Neural progenitor cell (in vitro differentiated cells): ENCODE measurements at regions not wholly inside any gene's neighbourhood (a gene's known extent, or its start where the extent isn't known, plus 50 kb on each side); places are given as distances from the start of the nearest gene placed in this dataset.

Experiments
- CTCF ChIP-seq: fragments of 200-600 bp; sonication (generic); IDR thresholded peaks from 2 replicates; pipeline ENCODE4 v1.5.1; 2017; ENCODE audit warnings: antibody characterized with exemption, mild to moderate bottlenecking
- EZH2 ChIP-seq: fragments of 200-600 bp; sonication (generic); IDR thresholded peaks from 2 replicates; pipeline ENCODE4 v1.6.1; 2017; ENCODE audit warnings: antibody characterized with exemption, mild to moderate bottlenecking, moderate library complexity
- EZH2phosphoT487 ChIP-seq: fragments of 200-600 bp; sonication (generic); IDR thresholded peaks from 2 replicates; pipeline ENCODE4 v1.6.1; 2017; ENCODE audit warnings: antibody characterized with exemption

GRCh38 chr6:77040568-77041195 is 422.6 kb downstream of the HTR1B start:
- no peak for TF ChIP-seq EZH2
- no peak for TF ChIP-seq CTCF
- no peak for TF ChIP-seq EZH2phosphoT487
